NCI-H226 (cell line): ENCODE measurements at regions not wholly inside any gene's neighbourhood (a gene's known extent, or its start where the extent isn't known, plus 50 kb on each side); places are given as distances from the start of the nearest gene placed in this dataset.

Source experiments
- DNase-seq: peaks from one replicate; pipeline ENCODE4 v3.0.0-alpha.2; 2015

DNA sequence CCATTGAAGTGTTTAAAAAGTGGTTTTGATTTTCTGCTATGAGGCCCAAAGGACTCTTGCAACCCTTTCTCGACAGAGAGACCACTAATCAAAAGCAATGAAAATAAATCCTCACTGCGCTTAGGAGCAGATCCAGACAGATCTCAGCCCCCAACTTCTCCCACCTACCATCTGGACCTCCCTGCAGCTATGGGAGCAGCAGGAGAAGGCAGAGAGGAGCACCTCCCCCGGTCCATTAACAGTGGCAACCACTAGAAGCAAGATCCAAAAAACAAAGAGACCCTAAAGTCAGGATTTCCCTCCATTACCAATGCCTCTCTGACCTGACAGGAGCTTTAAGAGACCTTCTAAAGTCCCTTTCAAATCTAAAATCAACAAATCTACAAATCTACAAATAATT lies 99.0 kb upstream of the LSM8 start:
- DNase-seq: no peak

GRCh38 chr7:118087126-118087525 lies 96.8 kb upstream of the LSM8 start:
- peak; percentile 74 for DNase-seq

DNA sequence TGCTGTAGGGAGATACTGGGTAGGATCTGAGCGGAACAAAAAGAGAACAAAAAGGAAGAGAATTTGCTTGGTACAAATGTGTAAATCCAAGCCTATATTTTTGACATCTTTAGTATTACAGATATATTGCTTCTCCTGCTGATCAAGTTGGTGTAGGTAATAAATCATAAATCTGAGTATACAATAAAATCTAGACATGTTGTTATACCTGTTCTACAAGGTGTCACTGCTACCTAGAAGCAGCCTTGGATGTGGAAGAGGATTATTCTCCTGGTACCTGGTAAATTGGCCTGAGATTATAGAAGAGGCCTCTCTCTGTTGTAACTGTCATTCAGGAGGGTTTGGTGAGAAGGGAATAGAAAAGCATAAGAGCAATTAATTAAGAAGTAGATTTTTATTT lies 89.9 kb upstream of the LSM8 start:
- no peak for DNase-seq

GRCh38 chr7:118104812-118105441 lies 79.0 kb upstream of the LSM8 start:
- peak; percentile 18 for DNase-seq

DNA sequence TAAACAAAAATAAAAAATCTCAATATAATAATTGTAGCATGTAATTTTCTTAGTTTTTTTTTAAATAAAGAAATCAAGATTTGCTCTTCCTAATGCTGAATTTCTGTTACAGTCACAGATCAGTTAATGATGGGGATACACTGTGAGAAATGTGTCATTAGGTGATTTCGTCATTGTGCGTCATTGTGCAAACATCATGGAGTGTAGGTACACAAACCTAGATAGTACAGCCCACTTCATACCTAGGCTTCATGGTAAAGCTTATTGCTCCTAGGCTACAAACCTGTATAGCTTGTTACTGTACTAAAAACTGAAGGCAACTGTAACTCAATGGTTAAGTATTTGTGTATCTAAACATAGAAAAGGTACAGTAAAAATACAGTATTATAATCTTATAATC lies 74.4 kb upstream of the LSM8 start:
- no peak for DNase-seq

DNA sequence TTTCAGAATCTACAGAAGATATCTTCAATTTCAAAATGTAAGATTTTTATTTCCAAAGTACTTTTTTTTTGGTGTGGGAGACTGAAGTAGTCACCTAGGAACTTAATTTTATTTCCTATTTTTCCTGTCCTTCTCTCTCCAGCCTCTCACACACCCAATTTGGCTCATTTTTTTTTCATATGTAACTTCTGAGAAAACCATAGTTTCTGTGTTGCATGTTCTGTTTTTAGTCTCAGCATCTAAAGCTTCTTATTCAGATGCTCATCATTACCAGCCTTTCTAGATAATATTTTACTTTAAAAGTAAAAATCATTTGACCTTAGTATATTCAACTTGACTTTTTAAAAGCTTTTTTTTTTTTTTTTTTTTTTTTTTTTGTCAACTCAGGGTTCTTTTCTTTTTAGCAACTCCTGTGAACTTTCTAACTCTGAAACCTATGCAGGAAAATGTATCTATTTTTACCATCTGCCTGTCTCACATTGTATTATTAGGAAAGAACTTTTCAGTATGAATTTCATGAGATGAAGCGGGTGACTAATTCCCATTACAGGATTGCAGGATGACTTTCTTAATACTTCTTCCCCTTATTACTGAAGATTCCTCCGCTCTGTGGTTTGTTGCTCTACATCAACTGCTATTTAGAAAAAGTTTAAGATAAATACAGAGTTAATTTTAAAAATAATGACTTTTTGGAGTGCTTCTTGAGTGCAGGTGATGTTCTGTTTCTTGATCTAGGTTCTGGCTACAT lies 73.6 kb upstream of the LSM8 start:
- DNase-seq: no peak

- DNase-seq: no peak
These were observed 72.6 kb upstream of the LSM8 start for GRCh38 chr7:118111347-118111746.

DNA sequence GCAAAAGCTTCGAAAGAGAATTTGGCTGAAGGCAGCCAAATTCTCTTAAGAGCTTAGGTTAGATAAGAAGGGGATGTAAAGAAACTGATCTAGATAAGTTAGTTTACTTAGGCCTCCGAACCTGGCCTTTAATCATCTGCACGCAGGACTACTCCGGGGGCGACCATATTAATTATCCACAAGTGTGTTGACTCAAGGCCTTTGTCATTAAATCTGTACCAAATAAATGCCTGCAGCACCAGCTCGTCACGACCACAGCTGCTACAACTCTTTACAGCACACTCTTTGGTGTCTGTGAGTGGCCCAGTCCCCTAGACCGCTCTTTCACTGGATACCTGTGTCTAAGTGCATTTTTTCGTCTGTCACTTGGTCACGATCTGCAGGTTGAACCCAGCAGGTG lies 69.8 kb upstream of the LSM8 start:
- no peak for DNase-seq

DNA sequence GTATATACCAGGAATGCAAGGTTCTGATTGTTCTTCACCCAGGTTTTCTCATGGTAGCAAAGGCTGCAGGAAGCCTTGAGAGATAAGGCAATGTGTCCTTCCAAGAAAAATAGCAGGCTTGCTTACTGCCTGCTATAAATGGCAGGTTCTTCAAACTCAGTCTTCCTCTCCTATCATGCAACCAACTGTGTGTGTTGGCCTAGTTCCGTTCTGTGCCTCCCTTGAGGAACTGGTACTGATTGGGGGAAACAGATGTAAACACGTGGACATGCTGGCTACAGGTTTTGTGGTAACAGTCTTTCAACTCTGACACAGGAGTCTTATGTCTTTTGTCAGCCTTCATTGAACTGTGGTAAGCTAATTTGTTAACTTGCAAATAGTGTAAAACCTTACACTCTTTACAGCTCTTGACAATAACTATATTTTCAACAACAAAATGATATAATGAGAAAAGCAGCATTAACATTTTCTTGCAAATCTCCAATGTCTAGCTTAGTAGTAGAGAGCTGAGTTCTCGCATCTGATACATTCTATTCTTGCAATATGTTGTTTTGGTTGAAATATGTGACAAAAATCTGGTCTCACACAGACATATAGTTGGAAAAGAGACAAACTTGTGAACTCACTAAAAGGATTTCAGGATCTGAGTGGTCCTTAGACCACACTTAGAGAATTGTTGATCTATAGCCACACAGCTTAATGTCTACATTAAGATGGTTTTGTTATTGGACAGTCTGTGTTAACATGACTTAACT lies 54.7 kb upstream of the LSM8 start:
- DNase-seq: no peak

- no peak for DNase-seq
These were observed 51.2 kb upstream of the LSM8 start for GRCh38 chr7:118132764-118133163.
